DOHH2 (cell line): ENCODE measurements at regions not wholly inside any gene's neighbourhood (a gene's known extent, or its start where the extent isn't known, plus 50 kb on each side); places are given as distances from the start of the nearest gene placed in this dataset.

Experiments
- H3F3A ChIP-seq: fragments of 200-600 bp; sonication (generic), shearing (Covaris generic); 2 replicates; pipeline ENCODE4 v1.6.0; 2016; ENCODE audit warnings: antibody characterized with exemption, mild to moderate bottlenecking; ENCODE audit not compliant: control insufficient read depth, insufficient read depth
- H3K27ac ChIP-seq: fragments of 200-600 bp; sonication (generic); 2 replicates; pipeline ENCODE4 v1.5.1; 2014; ENCODE audit warnings: low read depth, mild to moderate bottlenecking, low read length, moderate library complexity
- H3K27me3 ChIP-seq: fragments of 200-600 bp; sonication (generic); 2 replicates; pipeline ENCODE4 v1.6.1; 2014; ENCODE audit warnings: mild to moderate bottlenecking, low read length, mixed read lengths; ENCODE audit not compliant: control insufficient read depth
- H3K36me3 ChIP-seq: fragments of 200-600 bp; sonication (generic); 2 replicates; pipeline ENCODE4 v1.6.1; 2014; ENCODE audit warnings: mild to moderate bottlenecking, low read length, moderate library complexity, mixed read lengths; ENCODE audit not compliant: control insufficient read depth
- H3K4me1 ChIP-seq: fragments of 200-600 bp; sonication (generic); 2 replicates; pipeline ENCODE4 v1.6.1; 2014; ENCODE audit warnings: mild to moderate bottlenecking, low read length, mixed read lengths; ENCODE audit not compliant: control insufficient read depth
- H3K4me2 ChIP-seq: fragments of 200-600 bp; sonication (generic); 2 replicates; pipeline ENCODE4 v1.6.0; 2014; ENCODE audit warnings: mild to moderate bottlenecking, low read length, moderate library complexity
- H3K4me3 ChIP-seq: fragments of 200-600 bp; sonication (generic); 2 replicates; pipeline ENCODE4 v1.5.1; 2014; ENCODE audit warnings: mild to moderate bottlenecking, low read length, mixed read lengths
- H3K79me2 ChIP-seq: fragments of 200-600 bp; sonication (generic); 2 replicates; pipeline ENCODE4 v1.6.1; 2014; ENCODE audit warnings: mild to moderate bottlenecking, low read length, mixed read lengths; ENCODE audit not compliant: control insufficient read depth
- H3K9me2 ChIP-seq: fragments of 200-600 bp; sonication (generic); replicated peaks from 2 replicates; pipeline ENCODE4 v1.6.1; 2014; ENCODE audit warnings: mild to moderate bottlenecking, low read length, mixed read lengths; ENCODE audit not compliant: control insufficient read depth
- H3K9me3 ChIP-seq: fragments of 200-600 bp; sonication (generic); 2 replicates; pipeline ENCODE4 v1.6.1; 2014; ENCODE audit warnings: antibody characterized with exemption, low read length, mixed read lengths; ENCODE audit not compliant: control insufficient read depth, insufficient read depth
- H4K20me1 ChIP-seq: fragments of 200-600 bp; sonication (generic); 2 replicates; pipeline ENCODE4 v1.6.0; 2014; ENCODE audit warnings: low read depth, mild to moderate bottlenecking, antibody characterized with exemption, low read length, moderate library complexity; ENCODE audit not compliant: control insufficient read depth, insufficient read depth
- CTCF ChIP-seq: fragments of 200-600 bp; sonication (generic); IDR thresholded peaks from one replicate; pipeline ENCODE4 v1.5.1; 2014; ENCODE audit warnings: antibody characterized with exemption, mild to moderate bottlenecking, low read depth, low read length; ENCODE audit not compliant: poor library complexity, severe bottlenecking
- EZH2phosphoT487 ChIP-seq: fragments of 200-600 bp; sonication (generic); IDR thresholded peaks from 2 replicates; pipeline ENCODE4 v1.6.1; 2017; ENCODE audit warnings: borderline replicate concordance, mild to moderate bottlenecking, antibody characterized with exemption, low read length, moderate library complexity, mixed read lengths

DNA sequence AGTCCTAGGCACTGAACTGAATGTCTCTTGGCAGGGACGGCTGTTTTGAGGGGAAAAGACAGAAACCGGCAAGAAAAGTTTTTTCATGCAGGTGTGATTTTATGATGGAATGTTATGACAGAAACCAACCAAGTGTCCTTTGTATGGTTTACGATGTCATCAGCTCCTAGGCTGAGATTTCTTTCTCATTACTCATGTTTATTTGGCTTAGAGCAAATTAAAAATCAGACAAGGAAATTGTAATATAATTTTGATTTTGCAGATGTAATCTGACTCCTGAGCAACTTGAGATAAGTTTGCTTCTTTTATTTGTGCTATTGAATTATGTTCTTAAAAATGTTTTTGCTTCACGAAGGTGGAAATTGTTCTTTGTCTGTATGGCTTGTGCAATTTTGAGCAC is 58.8 kb upstream of the MAP3K7 start:
- H3K36me3 ChIP-seq, result no peaks in the 10 kb centered on the region
- no peak overlapping the region for H3K4me3 ChIP-seq
- no peak overlapping the region for H3K27ac ChIP-seq
- no peaks in the 10 kb centered on the region for H3K9me2 ChIP-seq
- no peaks in the 10 kb centered on the region for H3F3A ChIP-seq
- peaks cover 17% of the 10 kb centered on the region for H3K27me3 ChIP-seq
- TF ChIP-seq CTCF (no peak), EZH2phosphoT487 (no peak)
- H3K9me3 ChIP-seq, result no peaks in the 10 kb centered on the region
- H3K4me2 ChIP-seq, result no peak overlapping the region
- no peaks in the 10 kb centered on the region for H3K79me2 ChIP-seq
- H3K4me1 ChIP-seq, result no peaks in the 10 kb centered on the region
- H4K20me1 ChIP-seq, result no peaks in the 10 kb centered on the region

GRCh38 chr6:90644492-90644891 is 57.6 kb upstream of the MAP3K7 start:
- no peaks in the 10 kb centered on the region for H3F3A ChIP-seq
- TF ChIP-seq EZH2phosphoT487, result no peak
- H3K9me2 ChIP-seq, result no peaks in the 10 kb centered on the region
- H3K9me3 ChIP-seq, result no peaks in the 10 kb centered on the region
- no peak overlapping the region for H3K4me2 ChIP-seq
- H3K79me2 ChIP-seq, result no peaks in the 10 kb centered on the region
- H3K4me3 ChIP-seq, result no peak overlapping the region
- H3K36me3 ChIP-seq, result no peaks in the 10 kb centered on the region
- H3K27ac ChIP-seq, result no peak overlapping the region
- peaks cover 22% of the 10 kb centered on the region for H3K27me3 ChIP-seq
- no peaks in the 10 kb centered on the region for H4K20me1 ChIP-seq
- no peaks in the 10 kb centered on the region for H3K4me1 ChIP-seq

DNA sequence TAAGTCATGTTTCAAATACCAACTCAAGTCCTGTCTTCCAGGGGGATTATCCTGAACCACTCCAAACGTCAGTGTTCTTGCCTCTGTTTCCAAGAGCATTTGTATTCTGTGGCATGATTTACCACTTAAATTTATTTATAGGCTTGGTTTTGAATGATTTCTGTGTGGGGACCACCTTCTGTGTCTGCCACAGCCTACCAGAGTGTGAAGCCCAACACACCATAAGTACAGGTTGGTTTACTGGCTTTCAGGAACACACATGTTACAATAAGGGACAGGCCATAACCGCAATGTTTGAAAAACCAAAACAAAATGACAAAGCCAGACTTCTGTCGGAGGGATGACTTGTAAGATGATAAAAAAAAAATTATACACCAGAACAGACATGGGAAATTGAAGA is 56.5 kb upstream of the MAP3K7 start:
- Histone ChIP-seq H3K4me2 (no peak overlapping the region), H3K27me3 (peaks cover 22% of the 10 kb centered on the region), H3K27ac (no peak overlapping the region), H3F3A (no peaks in the 10 kb centered on the region), H4K20me1 (no peaks in the 10 kb centered on the region), H3K9me3 (no peaks in the 10 kb centered on the region), H3K9me2 (no peaks in the 10 kb centered on the region), H3K79me2 (no peaks in the 10 kb centered on the region), H3K4me1 (no peaks in the 10 kb centered on the region), H3K36me3 (no peaks in the 10 kb centered on the region), H3K4me3 (no peak overlapping the region)
- TF ChIP-seq EZH2phosphoT487, result no peak

GRCh38 chr6:90637320-90637719 is 50.4 kb upstream of the MAP3K7 start:
- H3K9me2 ChIP-seq, result no peaks in the 10 kb centered on the region
- H3K9me3 ChIP-seq, result no peaks in the 10 kb centered on the region
- TF ChIP-seq CTCF (no peak), EZH2phosphoT487 (no peak)
- no peaks in the 10 kb centered on the region for H3F3A ChIP-seq
- no peaks in the 10 kb centered on the region for H3K4me1 ChIP-seq
- H3K27me3 ChIP-seq, result peaks cover 22% of the 10 kb centered on the region
- no peaks in the 10 kb centered on the region for H3K79me2 ChIP-seq
- H4K20me1 ChIP-seq, result no peaks in the 10 kb centered on the region
- H3K36me3 ChIP-seq, result no peaks in the 10 kb centered on the region
- no peak overlapping the region for H3K4me3 ChIP-seq
- no peak overlapping the region for H3K27ac ChIP-seq
- no peak overlapping the region for H3K4me2 ChIP-seq
